Ishikawa (cell line): ENCODE measurements at regions not wholly inside any gene's neighbourhood (a gene's known extent, or its start where the extent isn't known, plus 50 kb on each side); places are given as distances from the start of the nearest gene placed in this dataset.

Source experiments
- CEBPB ChIP-seq: IDR thresholded peaks from 2 replicates; pipeline ENCODE4 v1.6.1; 2012
- CREB1 ChIP-seq: IDR thresholded peaks from 2 replicates; pipeline ENCODE4 v1.6.1; 2012; ENCODE audit warnings: low read depth
- EGR1 ChIP-seq: IDR thresholded peaks from 2 replicates; pipeline ENCODE4 v1.6.1; 2012
- EP300 ChIP-seq: IDR thresholded peaks from 2 replicates; pipeline ENCODE4 v1.6.1; 2012; ENCODE audit warnings: borderline replicate concordance
- FOXM1 ChIP-seq: IDR thresholded peaks from 2 replicates; pipeline ENCODE4 v1.6.1; 2012; ENCODE audit warnings: low read depth, borderline replicate concordance
- NFIC ChIP-seq: IDR thresholded peaks from 2 replicates; pipeline ENCODE4 v1.6.1; 2012
- RAD21 ChIP-seq: IDR thresholded peaks from 2 replicates; pipeline ENCODE4 v1.6.1; 2012; ENCODE audit warnings: low read depth
- TAF1 ChIP-seq: IDR thresholded peaks from 2 replicates; pipeline ENCODE4 v1.6.1; 2012; ENCODE audit warnings: low read depth, mild to moderate bottlenecking
- TCF12 ChIP-seq: IDR thresholded peaks from 2 replicates; pipeline ENCODE4 v1.6.1; 2012; ENCODE audit warnings: low read depth
- TEAD4 ChIP-seq: IDR thresholded peaks from 2 replicates; pipeline ENCODE4 v1.6.1; 2012
- YY1 ChIP-seq: IDR thresholded peaks from 2 replicates; pipeline ENCODE4 v1.6.1; 2012; ENCODE audit warnings: low read depth
- ZBTB7A ChIP-seq: IDR thresholded peaks from 2 replicates; pipeline ENCODE4 v1.6.1; 2012; ENCODE audit warnings: low read depth
- TF ChIP-seq, protein P1 (sequence below): IDR thresholded peaks from 2 replicates; pipeline ENCODE4 v1.6.1; 2012
- TF ChIP-seq, protein P2 (sequence below): IDR thresholded peaks from 2 replicates; pipeline ENCODE4 v1.6.1; 2012
- TF ChIP-seq, protein P3 (sequence below): IDR thresholded peaks from 2 replicates; pipeline ENCODE4 v1.6.1; 2012; ENCODE audit warnings: low read depth, mild to moderate bottlenecking

DNA sequence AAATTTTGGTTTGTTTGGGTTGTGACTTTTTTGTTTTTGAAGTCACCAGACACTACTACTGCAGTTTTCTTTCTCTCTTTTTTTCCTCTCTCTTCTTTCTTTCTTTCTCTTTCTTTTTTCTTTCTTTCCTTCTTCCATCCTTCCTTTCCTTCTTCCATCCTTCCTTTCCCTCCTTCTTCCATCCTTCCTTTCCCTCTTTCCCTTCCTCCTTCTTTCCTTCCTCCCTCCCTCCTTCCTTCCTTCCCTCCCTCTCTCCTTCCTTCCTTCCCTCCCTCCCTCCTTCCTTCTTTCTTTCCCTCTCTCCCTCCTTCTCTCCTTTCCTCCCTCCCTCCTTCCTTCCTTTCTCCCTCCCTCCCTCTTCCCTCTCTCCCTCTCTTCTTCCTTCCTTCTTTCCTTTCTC lies 230.3 kb upstream of the TYRP1 start:
- no peak for TF ChIP-seq YY1
- TF ChIP-seq ZBTB7A = no peak
- no peak for TF ChIP-seq EP300
- TF ChIP-seq CREB1 = no peak
- no peak for TF ChIP-seq CEBPB
- no peak for TF ChIP-seq TEAD4
- TF ChIP-seq TCF12 = no peak
- TF ChIP-seq RAD21 = no peak
- TF ChIP-seq, protein P1, sequence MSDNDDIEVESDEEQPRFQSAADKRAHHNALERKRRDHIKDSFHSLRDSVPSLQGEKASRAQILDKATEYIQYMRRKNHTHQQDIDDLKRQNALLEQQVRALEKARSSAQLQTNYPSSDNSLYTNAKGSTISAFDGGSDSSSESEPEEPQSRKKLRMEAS = no peak
- TF ChIP-seq, protein P2, sequence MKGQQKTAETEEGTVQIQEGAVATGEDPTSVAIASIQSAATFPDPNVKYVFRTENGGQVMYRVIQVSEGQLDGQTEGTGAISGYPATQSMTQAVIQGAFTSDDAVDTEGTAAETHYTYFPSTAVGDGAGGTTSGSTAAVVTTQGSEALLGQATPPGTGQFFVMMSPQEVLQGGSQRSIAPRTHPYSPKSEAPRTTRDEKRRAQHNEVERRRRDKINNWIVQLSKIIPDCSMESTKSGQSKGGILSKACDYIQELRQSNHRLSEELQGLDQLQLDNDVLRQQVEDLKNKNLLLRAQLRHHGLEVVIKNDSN = no peak
- TF ChIP-seq FOXM1 = no peak
- no peak for TF ChIP-seq NFIC
- no peak for TF ChIP-seq EGR1
- TF ChIP-seq, protein P3, sequence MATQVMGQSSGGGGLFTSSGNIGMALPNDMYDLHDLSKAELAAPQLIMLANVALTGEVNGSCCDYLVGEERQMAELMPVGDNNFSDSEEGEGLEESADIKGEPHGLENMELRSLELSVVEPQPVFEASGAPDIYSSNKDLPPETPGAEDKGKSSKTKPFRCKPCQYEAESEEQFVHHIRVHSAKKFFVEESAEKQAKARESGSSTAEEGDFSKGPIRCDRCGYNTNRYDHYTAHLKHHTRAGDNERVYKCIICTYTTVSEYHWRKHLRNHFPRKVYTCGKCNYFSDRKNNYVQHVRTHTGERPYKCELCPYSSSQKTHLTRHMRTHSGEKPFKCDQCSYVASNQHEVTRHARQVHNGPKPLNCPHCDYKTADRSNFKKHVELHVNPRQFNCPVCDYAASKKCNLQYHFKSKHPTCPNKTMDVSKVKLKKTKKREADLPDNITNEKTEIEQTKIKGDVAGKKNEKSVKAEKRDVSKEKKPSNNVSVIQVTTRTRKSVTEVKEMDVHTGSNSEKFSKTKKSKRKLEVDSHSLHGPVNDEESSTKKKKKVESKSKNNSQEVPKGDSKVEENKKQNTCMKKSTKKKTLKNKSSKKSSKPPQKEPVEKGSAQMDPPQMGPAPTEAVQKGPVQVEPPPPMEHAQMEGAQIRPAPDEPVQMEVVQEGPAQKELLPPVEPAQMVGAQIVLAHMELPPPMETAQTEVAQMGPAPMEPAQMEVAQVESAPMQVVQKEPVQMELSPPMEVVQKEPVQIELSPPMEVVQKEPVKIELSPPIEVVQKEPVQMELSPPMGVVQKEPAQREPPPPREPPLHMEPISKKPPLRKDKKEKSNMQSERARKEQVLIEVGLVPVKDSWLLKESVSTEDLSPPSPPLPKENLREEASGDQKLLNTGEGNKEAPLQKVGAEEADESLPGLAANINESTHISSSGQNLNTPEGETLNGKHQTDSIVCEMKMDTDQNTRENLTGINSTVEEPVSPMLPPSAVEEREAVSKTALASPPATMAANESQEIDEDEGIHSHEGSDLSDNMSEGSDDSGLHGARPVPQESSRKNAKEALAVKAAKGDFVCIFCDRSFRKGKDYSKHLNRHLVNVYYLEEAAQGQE = no peak
- no peak for TF ChIP-seq TAF1

DNA sequence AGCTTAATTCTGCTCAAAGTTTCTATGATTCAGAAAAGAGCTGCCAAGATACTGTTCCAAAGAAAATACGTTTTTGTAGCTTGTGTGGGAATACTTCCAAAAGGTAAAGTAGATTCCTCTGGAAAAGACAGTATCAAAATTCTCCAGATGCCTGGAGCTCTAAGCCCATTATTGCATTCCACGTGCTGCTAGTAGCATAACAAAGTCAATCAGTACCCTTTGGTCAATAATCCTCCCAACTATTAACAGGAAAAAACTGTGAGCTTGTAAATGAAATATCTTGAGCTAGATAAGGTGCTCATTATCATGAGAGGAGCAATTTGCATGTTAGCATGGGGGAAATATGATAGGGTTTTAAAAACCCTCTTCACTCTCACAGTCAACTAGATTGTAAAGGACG lies 229.5 kb upstream of the TYRP1 start:
- TF ChIP-seq CEBPB (no peak), TEAD4 (no peak), TCF12 (no peak), TAF1 (no peak), EGR1 (no peak), FOXM1 (no peak), RAD21 (no peak), YY1 (no peak), NFIC (no peak), EP300 (no peak), ZBTB7A (no peak)
- TF ChIP-seq, protein P3 = no peak
- TF ChIP-seq, protein P2 = no peak
- TF ChIP-seq, protein P1 = no peak

DNA sequence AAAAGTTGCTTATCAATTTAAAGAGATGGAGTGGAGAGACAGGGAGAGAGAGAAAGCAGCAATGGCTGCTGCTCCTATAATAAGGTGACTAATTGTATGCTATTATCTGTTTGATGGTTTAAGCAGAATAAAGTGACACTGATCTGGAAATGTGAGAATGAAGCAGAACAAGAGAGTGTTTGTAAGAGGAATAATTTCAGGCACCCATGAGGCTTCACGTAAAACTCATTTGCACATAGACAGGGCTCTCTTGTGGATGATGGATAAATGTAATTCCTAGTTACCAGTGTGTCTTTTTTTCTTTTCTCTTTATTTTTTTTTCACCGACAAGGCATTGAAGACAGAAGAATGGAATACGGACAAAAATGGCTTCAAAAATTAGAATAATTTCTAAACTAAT lies 228.8 kb upstream of the TYRP1 start:
- TF ChIP-seq YY1 (no peak), TEAD4 (no peak), TCF12 (no peak), EGR1 (no peak), EP300 (no peak), FOXM1 (no peak), ZBTB7A (no peak), CREB1 (no peak), NFIC (no peak), TAF1 (no peak), CEBPB (no peak)
- TF ChIP-seq, protein P1 = no peak
- TF ChIP-seq, protein P3 = no peak
- TF ChIP-seq, protein P2 = no peak

DNA sequence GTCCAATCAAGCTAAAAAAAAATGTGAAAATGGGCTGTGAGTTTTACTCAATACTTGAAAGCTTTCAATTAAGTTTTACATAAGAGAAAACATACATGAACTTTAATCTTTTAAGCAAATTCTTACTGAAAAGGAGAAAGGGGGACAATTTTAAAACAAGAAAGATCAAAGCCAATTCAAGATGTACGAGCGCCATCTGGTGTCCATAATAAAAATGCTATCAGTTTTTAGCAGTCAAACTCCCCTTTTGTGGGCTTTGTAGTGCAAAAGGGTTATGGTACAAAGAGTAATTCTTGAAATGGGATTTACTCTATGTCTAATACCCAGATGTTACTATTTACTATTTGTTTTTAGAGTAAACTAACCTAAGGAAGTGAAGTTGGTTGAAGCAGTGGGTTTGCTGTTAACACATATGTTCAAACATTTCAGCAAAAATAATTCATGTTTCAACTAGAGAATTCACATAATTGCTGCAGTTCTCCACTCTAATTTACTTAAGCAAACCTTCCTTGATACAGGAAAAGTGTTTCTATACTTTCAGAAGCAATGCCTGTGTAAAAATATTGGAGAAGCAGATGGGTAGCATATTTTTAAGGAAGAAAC lies 228.2 kb upstream of the TYRP1 start:
- TF ChIP-seq CREB1 = no peak
- peak; percentile 66 for TF ChIP-seq RAD21
